ENCODE measurements at regions not wholly inside any gene's neighbourhood (a gene's known extent, or its start where the extent isn't known, plus 50 kb on each side); places are given as distances from the start of the nearest gene placed in this dataset.

- Histone ChIP-seq H3K9me3 (no peaks in the 10 kb centered on the region), H3K4me3 (no peak overlapping the region), H3K27me3 (ENCODE audit: low read depth) (no peaks in the 10 kb centered on the region), H3K36me3 (replicated peaks) (no peaks in the 10 kb centered on the region), H3K4me1 (no peaks in the 10 kb centered on the region)
- in situ Hi-C loops (cut with MboI; ENCODE audit: low sequenced_read_pairs) = no loop called here
- no peak for DNase-seq (ENCODE audit: low spot score in 2 of 2)
Measured at GRCh38 chr18:41038071-41038470, 917.0 kb upstream of the PIK3C3 start.

GRCh38 chr18:41036346-41036745 lies 918.7 kb upstream of the PIK3C3 start:
- DNase-seq (ENCODE audit: low spot score in 2 of 2) = no peak
- no peak overlapping the region for H3K4me3 ChIP-seq
- no peaks in the 10 kb centered on the region for H3K27me3 ChIP-seq (ENCODE audit: low read depth)
- H3K9me3 ChIP-seq = no peaks in the 10 kb centered on the region
- in situ Hi-C loops (cut with MboI; ENCODE audit: low sequenced_read_pairs) = no loop called here
- H3K4me1 ChIP-seq = no peaks in the 10 kb centered on the region
- no peaks in the 10 kb centered on the region for H3K36me3 ChIP-seq (replicated peaks)

- no peak overlapping the region for H3K4me3 ChIP-seq
- no peaks in the 10 kb centered on the region for H3K4me1 ChIP-seq
Measured at GRCh38 chr18:41034413-41034812, 920.6 kb upstream of the PIK3C3 start.

GRCh38 chr18:41025666-41026065 lies 929.4 kb upstream of the PIK3C3 start:
- Histone ChIP-seq H3K27me3 (ENCODE audit: low read depth) (no peaks in the 10 kb centered on the region), H3K9me3 (no peaks in the 10 kb centered on the region), H3K4me3 (no peak overlapping the region), H3K4me1 (peaks cover 9% of the 10 kb centered on the region; the same call in 1 of the 2 replicates), H3K36me3 (replicated peaks) (no peaks in the 10 kb centered on the region)
- in situ Hi-C loops (cut with MboI; ENCODE audit: low sequenced_read_pairs) = no loop called here
- peak; percentile 9 to 76 for DNase-seq (ENCODE audit: low spot score in 2 of 2)

More at GRCh38 chr18:41034413-41034812, 920.6 kb upstream of the PIK3C3 start:
- in situ Hi-C loops (cut with MboI; ENCODE audit: low sequenced_read_pairs) = no loop called here
- no peaks in the 10 kb centered on the region for H3K9me3 ChIP-seq
- DNase-seq (ENCODE audit: low spot score in 2 of 2) = no peak
- H3K27me3 ChIP-seq (ENCODE audit: low read depth) = no peaks in the 10 kb centered on the region
- H3K36me3 ChIP-seq (replicated peaks) = no peaks in the 10 kb centered on the region

GRCh38 chr18:41024792-41025191 lies 930.2 kb upstream of the PIK3C3 start:
- Histone ChIP-seq H3K27me3 (ENCODE audit: low read depth) (no peaks in the 10 kb centered on the region), H3K36me3 (replicated peaks) (no peaks in the 10 kb centered on the region), H3K4me1 (peaks cover 9% of the 10 kb centered on the region; the same call in 1 of the 2 replicates), H3K4me3 (no peak overlapping the region), H3K9me3 (no peaks in the 10 kb centered on the region)
- in situ Hi-C loops (cut with MboI; ENCODE audit: low sequenced_read_pairs) = no loop called here
- no peak for DNase-seq (ENCODE audit: low spot score in 2 of 2)

- Histone ChIP-seq H3K9me3 (no peaks in the 10 kb centered on the region; the same call in 1 of the 2 replicates), H3K4me1 (peaks cover 9% of the 10 kb centered on the region; the same call in 1 of the 2 replicates), H3K27me3 (ENCODE audit: low read depth) (no peaks in the 10 kb centered on the region), H3K4me3 (no peak overlapping the region), H3K36me3 (replicated peaks) (no peaks in the 10 kb centered on the region)
- no peak for DNase-seq (ENCODE audit: low spot score in 2 of 2)
- in situ Hi-C loops (cut with MboI; ENCODE audit: low sequenced_read_pairs) = no loop called here
Measured at GRCh38 chr18:41022484-41022883, 932.5 kb upstream of the PIK3C3 start.

- H3K4me1 ChIP-seq = peaks cover 8% of the 10 kb centered on the region; the same call in 1 of the 2 replicates
- in situ Hi-C loops (cut with MboI; ENCODE audit: low sequenced_read_pairs) = no loop called here
- DNase-seq (ENCODE audit: low spot score in 2 of 2) = no peak
Measured at GRCh38 chr18:41021089-41021488, 933.9 kb upstream of the PIK3C3 start.

GRCh38 chr18:41012194-41012593 lies 942.8 kb upstream of the PIK3C3 start:
- no peak overlapping the region for H3K4me3 ChIP-seq
- in situ Hi-C loops (cut with MboI; ENCODE audit: low sequenced_read_pairs) = no loop called here
- H3K4me1 ChIP-seq = no peaks in the 10 kb centered on the region
- no peaks in the 10 kb centered on the region for H3K36me3 ChIP-seq (replicated peaks)
- H3K9me3 ChIP-seq = no peaks in the 10 kb centered on the region
- no peak for DNase-seq (ENCODE audit: low spot score in 2 of 2)
- H3K27me3 ChIP-seq (ENCODE audit: low read depth) = no peaks in the 10 kb centered on the region

More at GRCh38 chr18:41021089-41021488, 933.9 kb upstream of the PIK3C3 start:
- Histone ChIP-seq H3K9me3 (no peaks in the 10 kb centered on the region; the same call in 1 of the 2 replicates), H3K36me3 (replicated peaks) (no peaks in the 10 kb centered on the region), H3K27me3 (ENCODE audit: low read depth) (no peaks in the 10 kb centered on the region), H3K4me3 (no peak overlapping the region)

GRCh38 chr18:41009926-41010325 lies 945.1 kb upstream of the PIK3C3 start:
- in situ Hi-C loops (cut with MboI; ENCODE audit: low sequenced_read_pairs) = no loop called here
- Histone ChIP-seq H3K4me3 (no peak overlapping the region), H3K9me3 (no peaks in the 10 kb centered on the region), H3K27me3 (ENCODE audit: low read depth) (no peaks in the 10 kb centered on the region), H3K36me3 (replicated peaks) (no peaks in the 10 kb centered on the region), H3K4me1 (no peaks in the 10 kb centered on the region)
- no peak for DNase-seq (ENCODE audit: low spot score in 2 of 2)

GRCh38 chr18:41004324-41004723 lies 950.7 kb upstream of the PIK3C3 start:
- H3K27me3 ChIP-seq (ENCODE audit: low read depth) = no peaks in the 10 kb centered on the region
- no peak overlapping the region for H3K4me3 ChIP-seq
- no peaks in the 10 kb centered on the region for H3K9me3 ChIP-seq
- no peak for DNase-seq (ENCODE audit: low spot score in 2 of 2)
- H3K36me3 ChIP-seq (replicated peaks) = no peaks in the 10 kb centered on the region
- no peaks in the 10 kb centered on the region for H3K4me1 ChIP-seq
- in situ Hi-C loops (cut with MboI; ENCODE audit: low sequenced_read_pairs) = no loop called here

- Histone ChIP-seq H3K27me3 (ENCODE audit: low read depth) (no peaks in the 10 kb centered on the region), H3K4me1 (no peaks in the 10 kb centered on the region), H3K36me3 (replicated peaks) (no peaks in the 10 kb centered on the region), H3K4me3 (no peak overlapping the region), H3K9me3 (no peaks in the 10 kb centered on the region)
- in situ Hi-C loops (cut with MboI; ENCODE audit: low sequenced_read_pairs) = no loop called here
- no peak for DNase-seq (ENCODE audit: low spot score in 2 of 2)
Measured at GRCh38 chr18:40995529-40995928, 959.5 kb upstream of the PIK3C3 start.

GRCh38 chr18:40993363-40993762 lies 961.7 kb upstream of the PIK3C3 start:
- no peak overlapping the region for H3K4me3 ChIP-seq
- no peaks in the 10 kb centered on the region for H3K27me3 ChIP-seq (ENCODE audit: low read depth)
- H3K4me1 ChIP-seq = no peaks in the 10 kb centered on the region
- no peak for DNase-seq (ENCODE audit: low spot score in 2 of 2)
- no peaks in the 10 kb centered on the region for H3K36me3 ChIP-seq (replicated peaks)
- in situ Hi-C loops (cut with MboI; ENCODE audit: low sequenced_read_pairs) = no loop called here
- H3K9me3 ChIP-seq = no peaks in the 10 kb centered on the region

- DNase-seq (ENCODE audit: low spot score in 2 of 2) = no peak
- Histone ChIP-seq H3K4me1 (no peaks in the 10 kb centered on the region), H3K36me3 (replicated peaks) (no peaks in the 10 kb centered on the region), H3K27me3 (ENCODE audit: low read depth) (no peaks in the 10 kb centered on the region), H3K4me3 (no peak overlapping the region), H3K9me3 (no peaks in the 10 kb centered on the region)
- in situ Hi-C loops (cut with MboI; ENCODE audit: low sequenced_read_pairs) = no loop called here
Measured at GRCh38 chr18:40987581-40987980, 967.5 kb upstream of the PIK3C3 start.

GRCh38 chr18:40985436-40985835 lies 969.6 kb upstream of the PIK3C3 start:
- H3K4me1 ChIP-seq = no peaks in the 10 kb centered on the region
- H3K27me3 ChIP-seq (ENCODE audit: low read depth) = no peaks in the 10 kb centered on the region
- in situ Hi-C loops (cut with MboI; ENCODE audit: low sequenced_read_pairs) = no loop called here
- H3K4me3 ChIP-seq = no peak overlapping the region
- DNase-seq (ENCODE audit: low spot score in 2 of 2) = no peak
- no peaks in the 10 kb centered on the region for H3K36me3 ChIP-seq (replicated peaks)
- H3K9me3 ChIP-seq = no peaks in the 10 kb centered on the region

- Histone ChIP-seq H3K4me3 (no peak overlapping the region), H3K9me3 (no peaks in the 10 kb centered on the region), H3K4me1 (no peaks in the 10 kb centered on the region), H3K27me3 (ENCODE audit: low read depth) (no peaks in the 10 kb centered on the region), H3K36me3 (replicated peaks) (no peaks in the 10 kb centered on the region)
- no peak for DNase-seq (ENCODE audit: low spot score in 2 of 2)
- in situ Hi-C loops (cut with MboI; ENCODE audit: low sequenced_read_pairs) = no loop called here
Measured at GRCh38 chr18:40984856-40985255, 970.2 kb upstream of the PIK3C3 start.
